SW 1271 (cell line): ENCODE measurements at regions not wholly inside any gene's neighbourhood (a gene's known extent, or its start where the extent isn't known, plus 50 kb on each side); places are given as distances from the start of the nearest gene placed in this dataset.

Experiments used
- DNase-seq, 2 experiments: peaks; one replicate each; lab custom pipeline; 2025; lab: John Stamatoyannopoulos, UW

- DNase-seq, result no peak
Measured at GRCh38 chr16:9412915-9413264, 321.4 kb downstream of the HAPSTR1 start.

DNA sequence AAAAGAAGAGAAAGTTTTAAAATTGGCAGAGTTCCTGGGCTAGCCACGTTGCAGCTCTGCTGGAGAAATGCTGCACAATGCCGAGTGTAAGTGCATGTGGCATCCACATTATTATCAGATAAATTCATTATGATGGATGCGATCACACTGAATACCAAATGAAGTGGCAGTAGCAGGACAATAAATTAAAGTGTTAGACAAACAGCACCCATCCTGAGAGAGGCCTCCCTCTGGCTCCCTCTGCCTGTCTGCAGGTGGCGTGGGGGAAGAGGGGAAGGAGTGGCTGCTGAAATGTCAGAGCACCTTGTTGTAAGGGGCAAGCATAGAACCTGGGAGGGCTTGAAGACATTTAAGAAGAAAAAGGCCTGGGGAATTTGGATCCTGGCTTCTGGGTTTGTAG, 324.1 kb downstream of the HAPSTR1 start:
- no peak for DNase-seq

- DNase-seq, result no peak
Measured at GRCh38 chr16:9417898-9418297, 326.5 kb downstream of the HAPSTR1 start.

GRCh38 chr16:9419161-9419560, 327.7 kb downstream of the HAPSTR1 start:
- DNase-seq, result no peak

DNA sequence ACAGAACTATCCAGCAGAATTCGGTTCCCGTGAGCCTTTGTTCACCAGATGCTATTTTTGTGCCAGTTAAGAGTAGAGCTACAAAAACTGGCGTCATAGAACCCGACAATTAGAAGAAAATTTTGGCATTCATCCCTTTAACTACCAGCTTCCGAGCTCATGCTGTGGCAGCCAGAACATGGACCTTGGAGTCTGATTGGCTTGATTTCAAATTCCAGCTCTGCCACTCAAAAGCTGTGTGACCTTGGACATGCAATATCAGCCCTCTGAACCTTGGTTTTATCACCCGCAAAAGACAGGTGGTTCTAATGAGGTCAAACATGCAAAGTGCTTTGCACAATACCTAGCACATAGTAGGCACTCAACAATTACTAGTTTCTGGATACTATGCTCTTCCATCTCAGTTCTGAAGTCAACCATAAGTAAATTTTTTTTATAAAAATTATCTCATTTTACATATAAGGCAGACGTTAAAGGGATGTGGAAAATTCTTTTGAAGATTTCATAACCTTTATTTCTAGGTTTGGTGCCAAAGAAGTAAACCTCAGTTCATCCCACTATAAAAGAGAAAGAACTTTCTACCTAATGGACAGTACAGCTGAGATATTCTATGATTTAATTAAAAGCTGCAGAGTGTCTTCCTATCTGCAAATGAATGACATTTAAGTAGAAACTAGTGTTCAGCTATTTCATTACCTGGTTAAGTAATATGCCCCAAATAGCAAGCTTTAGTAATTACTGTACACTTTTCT, 331.5 kb downstream of the HAPSTR1 start:
- DNase-seq, result no peak

DNA sequence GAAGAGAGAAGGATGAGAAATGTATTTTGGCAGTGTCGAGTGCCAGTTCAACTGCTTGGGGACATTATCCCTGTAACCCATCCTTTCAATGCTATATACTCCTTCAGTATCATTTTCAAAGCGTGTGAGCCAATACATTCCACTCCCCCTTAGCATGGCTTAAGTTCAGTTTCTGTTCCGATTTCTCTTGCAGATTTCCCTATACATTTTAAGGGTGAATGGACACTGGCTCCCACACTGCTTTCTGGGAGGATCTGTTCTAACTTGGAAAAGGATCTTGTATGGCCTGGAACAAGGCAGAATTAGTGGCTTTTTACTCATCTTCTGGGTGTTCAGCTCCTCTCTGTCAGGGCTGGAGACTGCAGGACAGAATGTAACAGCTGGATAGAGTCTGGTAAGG, 333.8 kb downstream of the HAPSTR1 start:
- DNase-seq, result no peak

DNA sequence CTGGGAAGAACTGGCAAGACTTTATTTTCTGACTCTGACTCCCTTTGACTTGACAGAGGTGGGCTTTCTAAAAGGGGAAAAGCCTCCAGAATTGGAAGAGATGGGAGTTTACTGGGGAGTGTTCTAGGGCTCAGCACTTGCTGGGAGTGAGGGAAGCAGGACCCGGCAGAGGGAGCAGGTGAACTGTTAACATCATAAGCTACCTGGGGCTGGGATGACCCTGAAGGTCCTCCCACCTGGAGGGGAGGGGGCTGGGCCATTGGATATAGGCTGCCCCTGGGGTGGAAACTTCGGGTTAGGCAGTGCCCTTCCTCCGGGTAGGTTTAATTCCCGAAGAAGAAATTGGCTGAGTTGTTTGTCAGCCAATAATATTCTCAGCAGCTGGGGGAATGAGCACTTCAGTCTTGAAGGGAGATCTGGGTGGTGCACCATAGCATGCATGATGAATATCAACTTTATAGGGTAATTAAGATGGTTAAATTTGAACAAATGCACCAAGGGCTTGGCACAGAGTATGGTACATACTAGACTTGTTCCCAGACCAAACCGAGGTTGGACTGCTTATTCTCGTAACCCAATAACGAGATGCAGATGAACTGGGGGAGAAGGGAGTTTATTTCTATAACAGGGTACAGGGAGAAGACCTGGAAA, 337.0 kb downstream of the HAPSTR1 start:
- DNase-seq, result no peak

DNA sequence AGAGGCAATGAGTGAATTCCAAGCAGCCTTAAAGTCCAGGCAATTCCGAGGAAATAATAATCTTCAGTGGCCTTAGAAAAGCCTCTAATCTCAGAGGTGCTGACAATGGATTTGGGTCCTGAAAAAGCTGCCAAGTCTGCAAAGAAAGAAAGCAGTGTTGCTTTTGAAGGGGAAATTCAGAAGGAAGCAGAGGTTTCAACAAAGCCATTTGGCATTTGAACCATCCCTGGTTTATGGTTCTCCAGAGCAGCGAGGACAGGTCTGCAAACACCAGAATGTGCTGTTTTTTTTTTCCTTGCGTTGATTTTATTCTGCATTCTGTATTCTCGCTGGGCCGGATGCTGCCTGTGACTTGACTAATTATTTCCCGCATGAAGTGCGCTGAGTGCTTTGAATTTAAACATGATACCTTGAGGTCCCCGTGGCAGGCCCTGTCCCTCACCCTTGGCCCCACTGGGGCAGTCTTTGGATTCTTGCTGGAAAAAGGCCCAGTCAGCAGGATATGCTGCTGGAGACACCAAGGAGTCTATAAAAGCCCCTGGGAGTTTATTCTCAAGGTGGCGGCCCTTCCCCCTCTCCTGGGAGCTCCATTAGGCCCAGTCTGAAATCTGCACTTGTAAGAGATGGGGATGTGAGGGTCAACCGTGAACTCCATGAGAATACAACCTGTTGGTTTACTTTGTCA, 338.3 kb downstream of the HAPSTR1 start:
- no peak for DNase-seq

DNA sequence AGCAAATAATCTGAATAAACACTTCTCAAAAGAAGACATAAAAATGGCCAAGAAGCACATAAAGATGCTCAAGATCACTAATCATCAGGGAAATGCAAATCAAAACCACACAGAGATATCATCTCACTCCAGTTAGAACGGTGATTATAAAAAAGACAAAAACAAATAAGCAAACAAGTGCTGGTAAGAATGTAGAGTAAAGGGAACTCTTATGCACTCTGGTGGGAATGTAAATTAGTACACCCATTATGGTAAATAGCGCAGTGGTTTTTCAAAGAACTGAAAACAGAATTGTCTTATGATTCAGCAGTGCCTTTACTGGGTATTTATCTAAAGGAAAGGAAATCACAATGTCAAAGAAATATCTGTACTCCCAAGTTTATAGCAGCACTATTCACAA, 343.2 kb downstream of the HAPSTR1 start:
- no peak for DNase-seq

DNA sequence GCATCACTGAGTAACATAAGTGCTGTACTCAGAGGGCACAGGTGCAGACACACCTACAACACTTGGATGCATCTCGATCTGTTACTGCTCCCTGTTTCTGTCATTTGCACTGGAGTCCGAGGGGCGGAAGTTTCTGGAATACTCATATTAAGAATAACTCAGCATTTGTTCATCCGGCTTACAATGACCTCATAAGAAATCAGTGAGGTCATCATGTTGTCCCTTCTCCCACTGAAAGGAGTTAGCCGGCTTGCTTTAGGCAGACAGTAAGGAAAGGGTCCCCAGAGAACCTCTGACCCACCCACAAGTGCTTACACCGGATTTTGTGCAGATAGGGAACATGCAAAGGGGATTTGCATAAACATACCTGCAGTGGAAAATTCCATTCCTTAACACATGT, 344.7 kb downstream of the HAPSTR1 start:
- no peak for DNase-seq

GRCh38 chr16:9437115-9437514, 345.7 kb downstream of the HAPSTR1 start:
- no peak for DNase-seq

- DNase-seq, result no peak
Measured at GRCh38 chr16:9438991-9439390, 347.5 kb downstream of the HAPSTR1 start.

DNA sequence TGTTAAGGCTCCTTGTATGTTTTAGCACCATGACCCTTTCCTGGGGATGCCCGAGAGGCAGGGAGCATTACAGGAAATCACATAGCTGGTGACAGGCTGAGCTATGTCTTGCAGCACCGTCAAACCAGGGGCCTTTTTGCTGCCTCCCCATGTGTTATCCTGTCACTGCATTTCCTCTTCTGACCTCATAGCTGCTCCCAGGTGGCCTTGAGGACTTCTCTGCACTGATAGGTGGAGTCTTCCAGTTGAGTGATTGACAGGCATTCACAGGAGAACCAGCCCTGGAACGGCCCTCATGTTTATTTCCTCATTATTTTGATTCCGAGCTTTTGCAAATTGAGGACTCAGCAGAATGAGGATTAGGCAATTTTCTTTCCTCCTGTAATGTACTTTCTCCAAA, 349.6 kb downstream of the HAPSTR1 start:
- DNase-seq, result no peak

DNA sequence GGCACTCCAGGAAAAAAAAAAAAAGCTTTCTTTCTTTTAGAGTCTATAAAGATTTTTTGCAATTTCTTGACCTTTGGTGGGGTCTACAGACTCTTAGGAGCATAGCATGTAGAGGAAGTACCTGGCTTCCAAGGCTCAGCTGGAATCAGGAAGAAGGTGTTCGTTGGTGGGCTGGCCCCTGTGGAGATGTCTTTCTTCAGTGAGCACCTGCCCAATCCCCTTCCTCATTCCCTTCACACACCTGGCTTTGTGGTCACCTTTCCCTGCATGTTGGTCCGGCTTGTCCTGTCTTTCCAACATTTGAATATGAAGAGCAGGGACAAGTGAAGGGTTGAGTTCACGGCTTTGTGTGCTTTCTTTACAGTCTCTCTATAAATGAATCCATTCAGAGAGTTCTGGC, 352.4 kb downstream of the HAPSTR1 start:
- no peak for DNase-seq

DNA sequence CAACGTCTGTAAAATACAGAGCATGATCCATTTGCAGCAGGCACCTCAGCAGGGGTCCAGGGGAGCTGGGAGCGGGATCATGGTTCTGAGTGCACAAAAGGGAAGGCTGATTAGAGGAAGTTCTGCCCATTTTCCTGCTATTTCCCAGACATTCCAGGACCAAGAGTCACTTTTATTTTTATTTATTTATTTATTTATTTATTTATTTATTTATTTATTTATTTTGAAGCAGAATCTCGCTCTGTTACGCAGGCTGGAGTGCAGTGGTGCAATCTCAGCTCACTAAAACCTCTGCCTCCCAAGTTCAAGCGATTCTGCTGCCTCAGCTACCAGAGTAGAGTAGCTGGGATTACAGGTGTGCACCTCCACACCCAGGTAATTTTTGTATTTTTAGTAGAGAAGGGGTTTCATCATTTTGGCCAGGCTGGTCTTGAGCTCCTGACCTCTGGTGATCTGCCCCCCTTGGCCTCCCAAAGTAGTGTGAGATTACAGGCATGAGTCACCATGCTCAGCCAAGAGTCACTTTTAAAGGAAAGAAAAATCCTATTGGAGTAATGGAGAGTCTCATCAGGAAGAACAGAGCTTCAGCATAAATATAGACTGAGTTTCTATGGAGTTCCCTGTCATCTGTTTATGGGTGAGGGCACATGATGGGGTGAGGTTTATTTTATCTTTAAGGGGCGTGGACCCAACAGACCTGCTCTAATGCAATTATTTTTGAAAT, 355.2 kb downstream of the HAPSTR1 start:
- no peak for DNase-seq

- no peak for DNase-seq
Measured at GRCh38 chr16:9447195-9447551, 355.7 kb downstream of the HAPSTR1 start.

DNA sequence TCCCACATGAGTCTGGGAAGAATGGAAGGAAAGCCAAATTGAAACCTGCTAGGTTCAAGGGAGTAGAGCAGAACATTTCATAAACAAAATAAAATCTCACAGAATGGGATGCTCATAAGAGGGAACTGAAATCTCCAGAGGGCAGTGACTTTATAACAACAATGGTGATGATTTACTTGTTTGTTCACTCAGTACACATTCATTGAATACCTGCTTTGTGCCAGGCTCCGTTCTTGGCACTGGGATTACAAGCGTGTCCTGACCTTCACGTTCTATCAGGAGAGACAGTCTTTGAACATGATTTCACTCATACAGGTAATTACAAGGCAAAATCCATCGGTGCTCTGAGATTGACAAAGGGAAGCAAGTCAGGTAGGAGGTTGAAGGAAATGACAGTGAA, 356.3 kb downstream of the HAPSTR1 start:
- no peak for DNase-seq

DNA sequence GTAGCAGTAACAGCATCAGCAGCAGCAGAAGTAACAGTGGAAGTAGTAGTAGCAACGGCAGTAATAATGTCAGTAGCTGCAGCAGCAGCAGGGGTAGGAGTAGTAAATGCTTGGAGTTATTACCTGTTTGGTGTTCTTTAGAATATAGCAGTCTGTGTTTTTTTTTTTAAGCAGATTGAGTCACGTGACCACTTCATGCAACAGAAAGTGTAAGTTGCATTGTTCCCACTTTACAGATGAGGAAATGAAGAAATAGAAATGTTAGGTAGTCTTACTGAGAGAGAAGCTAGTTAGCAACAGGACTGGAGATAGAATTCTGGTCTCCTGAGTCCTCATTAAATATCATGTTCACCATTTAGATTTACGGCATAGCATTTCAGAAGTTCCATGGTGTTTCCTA, 358.2 kb downstream of the HAPSTR1 start:
- DNase-seq, result no peak

DNA sequence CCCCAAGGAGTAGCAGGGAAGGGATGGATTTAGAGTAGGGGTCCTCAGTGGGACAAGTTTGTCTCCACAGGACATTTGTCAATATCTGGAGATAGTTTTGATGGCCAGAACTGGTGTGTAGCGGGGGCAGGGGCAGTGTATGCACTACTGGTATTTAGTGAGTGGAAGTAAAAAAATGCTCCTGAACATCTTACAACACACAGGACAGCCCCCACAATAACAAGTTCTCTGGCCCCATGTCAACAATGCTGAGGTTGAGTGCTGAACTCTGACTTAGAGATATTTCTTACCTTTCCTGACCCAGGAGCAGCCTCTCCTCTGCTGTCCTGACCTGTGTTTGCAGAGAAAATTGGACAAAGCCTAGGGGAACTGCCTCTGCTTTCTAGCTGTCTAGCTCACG, 365.8 kb downstream of the HAPSTR1 start:
- no peak for DNase-seq

GRCh38 chr16:9458816-9459215, 367.4 kb downstream of the HAPSTR1 start:
- DNase-seq, result no peak

DNA sequence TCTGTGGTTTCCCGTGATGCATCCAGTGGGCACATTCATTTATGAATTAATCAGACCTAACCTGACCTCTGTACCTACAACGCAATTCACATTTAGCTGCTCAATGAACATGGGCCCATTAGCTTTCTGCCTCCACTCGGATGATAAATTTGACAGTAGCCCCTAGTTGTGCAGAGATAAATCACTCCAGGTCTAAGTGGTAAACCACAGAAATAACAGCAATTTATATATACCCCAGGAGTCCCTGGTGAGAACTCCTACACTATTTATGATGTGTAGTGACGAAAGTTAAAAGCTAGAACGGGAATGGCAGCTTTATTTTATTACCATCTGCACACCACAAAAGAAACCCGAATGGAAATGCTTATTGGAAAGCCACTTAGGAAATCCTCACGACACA, 371.5 kb downstream of the HAPSTR1 start:
- DNase-seq, result no peak

DNA sequence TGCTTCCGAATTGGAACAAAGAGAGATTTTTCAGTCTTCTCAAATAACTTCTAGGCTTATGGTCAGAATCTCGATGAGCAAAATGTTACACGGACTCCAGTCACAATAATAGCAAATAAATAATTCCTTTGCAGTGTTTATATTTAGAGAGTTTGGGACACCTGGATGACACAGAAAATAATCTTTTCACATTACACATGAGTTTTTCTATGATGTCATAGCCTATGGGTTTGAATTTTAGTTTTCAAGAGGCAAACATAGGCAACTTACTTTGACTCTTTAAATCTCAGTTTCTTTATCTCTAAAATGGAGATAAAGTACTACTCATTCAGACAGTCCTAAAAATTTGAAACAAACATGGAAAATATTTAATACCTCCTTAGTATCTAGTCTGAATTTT, 372.0 kb downstream of the HAPSTR1 start:
- no peak for DNase-seq

DNA sequence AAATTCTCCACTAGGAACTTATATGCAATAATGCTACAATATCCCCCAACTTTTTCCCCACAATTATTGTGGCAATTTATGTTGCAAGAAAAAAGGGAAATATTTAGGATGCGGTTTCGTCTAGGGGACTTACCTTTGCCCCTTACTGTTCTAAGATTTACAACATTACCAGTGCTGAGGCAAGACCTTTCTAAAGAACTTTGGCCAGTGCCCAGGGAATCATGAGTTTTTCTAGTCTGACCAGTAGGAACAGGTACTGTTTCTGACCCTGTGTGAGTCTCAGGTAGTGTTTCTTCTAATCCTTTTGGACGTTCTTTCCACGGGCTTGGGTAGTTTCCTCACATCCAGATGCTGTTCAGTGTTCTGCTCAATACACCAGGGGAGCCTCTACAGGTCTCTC, 373.7 kb downstream of the HAPSTR1 start:
- no peak for DNase-seq
